ENCODE measurements at regions not wholly inside any gene's neighbourhood (a gene's known extent, or its start where the extent isn't known, plus 50 kb on each side); places are given as distances from the start of the nearest gene placed in this dataset.

GRCh38 chr9:84435902-84436301 lies 95.3 kb upstream of the SLC28A3 start:
- Histone ChIP-seq H3K27ac (ENCODE audit: low read depth, low read length) (no peak overlapping the region), H3K4me2 (ENCODE audit: low read length) (no peak overlapping the region), H3K79me2 (ENCODE audit: insufficient read depth, low read length) (no peaks in the 10 kb centered on the region), H3K9me3 (ENCODE audit: control insufficient read depth in 1 of 2, insufficient read depth in 1 of 2, low read depth in 1 of 2, low read length in 2 of 2) (no peaks in the 10 kb centered on the region), H4K20me1 (ENCODE audit: insufficient read depth) (no peaks in the 10 kb centered on the region), H3K9ac (ENCODE audit: low read length) (no peak overlapping the region), H3K9me2 (ENCODE audit: insufficient read depth) (no peaks in the 10 kb centered on the region), H3K27me3 (ENCODE audit: insufficient read depth, low read length) (no peaks in the 10 kb centered on the region), H2AFZ (ENCODE audit: low read depth, low read length, poor library complexity, severe bottlenecking) (no peak overlapping the region), H3K36me3 (ENCODE audit: control insufficient read depth in 1 of 2, insufficient read depth in 2 of 2, low read length in 2 of 2) (no peaks in the 10 kb centered on the region), H3K4me3 (replicated peaks in 1 of 2; ENCODE audit: low read depth in 1 of 2, low read length in 2 of 2) (no peak overlapping the region), H3K4me1 (ENCODE audit: control insufficient read depth in 1 of 2, insufficient read depth in 2 of 2, low read length in 2 of 2) (no peaks in the 10 kb centered on the region)
- ATAC-seq (no peak), DNase-seq (ENCODE audit: low read depth, low spot score) (no peak)
- TF ChIP-seq ZBTB33 (IDR thresholded peaks at IDR 0.05; ENCODE audit: extremely low read depth, insufficient replicate concordance, low read length) (no peak), SRF (IDR thresholded peaks at IDR 0.05; ENCODE audit: low read depth) (no peak)
- ChIA-PET CTCF (no interaction called here), POLR2A (no interaction called here), RAD21 (ENCODE audit: low non-redundant PET in 1 of 2, low total read pairs in 2 of 2, uncharacterized antibody in 2 of 2, unreplicated experiment in 2 of 2) (no interaction called here)
- BruUV-seq (replicated peaks), result no TSS peak
- intact Hi-C loops (cut with micrococcal nuclease), result no loop called here

GRCh38 chr9:84436386-84437109 lies 96.0 kb upstream of the SLC28A3 start:
- H3K79me2 ChIP-seq (ENCODE audit: insufficient read depth, low read length), result no peaks in the 10 kb centered on the region
- POLR2A ChIA-PET, result no interaction called here
- no peak for ATAC-seq
- no TSS peak for BruUV-seq (replicated peaks)
- DNase-seq (ENCODE audit: low read depth, low spot score), result no peak
- TF ChIP-seq SP1 (IDR thresholded peaks at IDR 0.05; ENCODE audit: low read depth) (no peak), ZNF274 (IDR thresholded peaks at IDR 0.05; ENCODE audit: low read depth, low read length) (no peak), FOSL1 (IDR thresholded peaks at IDR 0.05; ENCODE audit: low read depth) (no peak), EZH2phosphoT487 (IDR thresholded peaks at IDR 0.05; ENCODE audit: borderline replicate concordance) (no peak)
- H3K27me3 ChIP-seq (ENCODE audit: insufficient read depth, low read length), result no peaks in the 10 kb centered on the region
- RAD21 ChIA-PET (ENCODE audit: low non-redundant PET in 1 of 2, low total read pairs in 2 of 2, uncharacterized antibody in 2 of 2, unreplicated experiment in 2 of 2), result no interaction called here
- H3K36me3 ChIP-seq (ENCODE audit: control insufficient read depth in 1 of 2, insufficient read depth in 2 of 2, low read length in 2 of 2), result no peaks in the 10 kb centered on the region
- CTCF ChIA-PET, result no interaction called here
- intact Hi-C loops (cut with micrococcal nuclease), result no loop called here
- H3K27ac ChIP-seq (ENCODE audit: low read depth, low read length), result no peak overlapping the region
- H3K4me2 ChIP-seq (ENCODE audit: low read length), result no peak overlapping the region
- no peak overlapping the region for H2AFZ ChIP-seq (ENCODE audit: low read depth, low read length, poor library complexity, severe bottlenecking)
- H3K4me1 ChIP-seq (ENCODE audit: control insufficient read depth in 1 of 2, insufficient read depth in 2 of 2, low read length in 2 of 2), result no peaks in the 10 kb centered on the region
- no peak overlapping the region for H3K9ac ChIP-seq (ENCODE audit: low read length)
- no peaks in the 10 kb centered on the region for H3K9me3 ChIP-seq (ENCODE audit: control insufficient read depth in 1 of 2, insufficient read depth in 1 of 2, low read depth in 1 of 2, low read length in 2 of 2)
- H3K4me3 ChIP-seq (replicated peaks in 1 of 2; ENCODE audit: low read depth in 1 of 2, low read length in 2 of 2), result no peak overlapping the region
- no peaks in the 10 kb centered on the region for H4K20me1 ChIP-seq (ENCODE audit: insufficient read depth)
- no peaks in the 10 kb centered on the region for H3K9me2 ChIP-seq (ENCODE audit: insufficient read depth)

Measured in HCT116 (cell line).